Thyroid gland (tissue), 4 donors: ENCODE measurements at regions not wholly inside any gene's neighbourhood (a gene's known extent, or its start where the extent isn't known, plus 50 kb on each side); places are given as distances from the start of the nearest gene placed in this dataset.

Source experiments
- CTCF ChIP-seq, 6 experiments: fragments of 200-600 bp in 3 of 6; fragments of 450-650 bp in 3 of 6; sonication (generic) in 3 of 6; IDR thresholded peaks; one replicate each; pipeline ENCODE4 v1.5.1; 2016 to 2019; ENCODE audit warnings: antibody characterized with exemption in 6 of 6, mild to moderate bottlenecking in 2 of 6, inconsistent platforms in 1 of 6, moderate library complexity in 1 of 6
- POLR2A ChIP-seq, 2 donors: fragments of 450-650 bp; IDR thresholded peaks; one replicate each; pipeline ENCODE4 v1.6.1; 2017; ENCODE audit warnings: antibody characterized with exemption in 2 of 2, mild to moderate bottlenecking in 2 of 2, moderate library complexity in 1 of 2

GRCh38 chr20:56702931-56703840, 74.1 kb downstream of the TFAP2C start:
- TF ChIP-seq POLR2A (IDR thresholded peaks at IDR 0.05) (no peak), CTCF (IDR thresholded peaks at IDR 0.05) (no peak)
